ENCODE measurements at regions not wholly inside any gene's neighbourhood (a gene's known extent, or its start where the extent isn't known, plus 50 kb on each side); places are given as distances from the start of the nearest gene placed in this dataset.

- no peak for TF ChIP-seq CTCF (conservative IDR thresholded peaks at IDR 0.05; ENCODE audit: low read depth in 2 of 2)
- no peak for TF ChIP-seq JUNB (IDR thresholded peaks at IDR 0.05; ENCODE audit: unreplicated experiment)
- TF ChIP-seq POLR2AphosphoS5 (IDR thresholded peaks at IDR 0.05; ENCODE audit: low read depth), result no peak
- TF ChIP-seq EZH2phosphoT487 (IDR thresholded peaks at IDR 0.05; ENCODE audit: unreplicated experiment), result no peak
- TF ChIP-seq REST (IDR thresholded peaks at IDR 0.05; ENCODE audit: unreplicated experiment), result no peak
- no peak for TF ChIP-seq EZH2 (IDR thresholded peaks at IDR 0.05; ENCODE audit: low read depth, unreplicated experiment)
- TF ChIP-seq CREB1 (CRISPR knock-in tag; IDR thresholded peaks at IDR 0.05; ENCODE audit: low read depth), result no peak
- TF ChIP-seq ETS1 (IDR thresholded peaks at IDR 0.05), result no peak
- TF ChIP-seq ZNF462 (CRISPR knock-in tag; IDR thresholded peaks at IDR 0.05), result no peak
- no peak for TF ChIP-seq ZNF114 (CRISPR knock-in tag; IDR thresholded peaks at IDR 0.05)
- no peak for TF ChIP-seq ZNF331 (CRISPR knock-in tag; IDR thresholded peaks at IDR 0.05; ENCODE audit: low read depth)
- TF ChIP-seq STAT1 (IDR thresholded peaks at IDR 0.05; ENCODE audit: unreplicated experiment), result no peak
- no peak for TF ChIP-seq NANOG (IDR thresholded peaks at IDR 0.05; ENCODE audit: borderline replicate concordance)
Measured at GRCh38 chr12:93140801-93141200, 211.7 kb upstream of the EEA1 start.
